Pancreas (tissue), 10 donors: ENCODE measurements at regions not wholly inside any gene's neighbourhood (a gene's known extent, or its start where the extent isn't known, plus 50 kb on each side); places are given as distances from the start of the nearest gene placed in this dataset.

Source experiments
- ATAC-seq, 4 donors: fragments of 200-7000 bp; cut with Tn5 transposase; one replicate each; pipeline versions ENCODE4 v1.8.0 to v1.9.1; 2020; ENCODE audit warnings: mild to moderate bottlenecking in 4 of 4, moderate library complexity in 4 of 4
- DNase-seq, 6 donors: peaks; one replicate each; pipeline ENCODE4 v3.0.0-alpha.2; 2020
- FAIRE-seq: peaks from 2 replicates; lab custom pipeline; 2012; peaks lifted over from hg19 to GRCh38; lab: Jason Lieb, UNC
- H3K27ac ChIP-seq, 4 donors: fragments of 200-600 bp; sonication (generic); 1 replicate in 3 of 4; 2 replicates in 1 of 4; pipeline versions ENCODE4 v1.5.0 to v1.8.0; 2020
- H3K27me3 ChIP-seq, 4 donors: fragments of 200-600 bp; one replicate each; pipeline ENCODE4 v1.8.0; 2021
- H3K36me3 ChIP-seq, 3 donors: fragments of 200-600 bp; sonication (generic) in 1 of 3; one replicate each; pipeline versions ENCODE4 v1.5.0 to v1.8.0; 2020 to 2021
- H3K4me1 ChIP-seq, 3 donors: fragments of 200-600 bp; one replicate each; pipeline ENCODE4 v1.8.0; 2021
- H3K4me3 ChIP-seq, 4 donors: fragments of 200-600 bp; sonication (generic) in 2 of 4; one replicate each; pipeline versions ENCODE4 v1.5.0 to v1.8.0; 2020 to 2021
- H3K9me3 ChIP-seq, 4 donors: fragments of 200-600 bp; one replicate each; pipeline ENCODE4 v1.8.0; 2021
- whole genome bisulfite sequencing, 2 donors: extraction: QIAGEN DNeasy Blood & Tissue Kit; methylation state at CpG; one replicate each; pipeline ENCODE4 v1.1.7; 2013; 5-methylcytosine and 5-hydroxymethylcytosine counted together
- intact Hi-C, 3 donors: fragments of 100-400 bp; cut with DNase I; formaldehyde crosslinking; loops; one replicate each; pipeline versions ENCODE4 v1.11.1 to v1.14.2; 2022
- TF ChIP-seq, protein P1 (sequence below), 4 donors: fragments of 200-600 bp; sonication (generic) in 3 of 4; IDR thresholded peaks; one replicate each; pipeline versions ENCODE4 v1.5.0 to v1.8.0; 2021; ENCODE audit warnings: antibody characterized with exemption in 4 of 4
- donor health status: healthy with polysubstance abuse.
- donor health status: DM: no; HTN: no; CAD: no; lungs with moderate emphysema.
- donor health status: DM: no; HTN: no; CAD: no.
- donor health status: control.
- donor health status: control.
- donor health status: Bipolar disorder and iron deficiency.
- donor health status: DM: yes; HTN: yes; CAD: no.
- donor health status: DM: no; HTN: no; CAD: no.
- donor health status: DM: no; HTN: no; CAD: no.
- donor health status: DM: yes; HTN: yes; CAD: no.

DNA sequence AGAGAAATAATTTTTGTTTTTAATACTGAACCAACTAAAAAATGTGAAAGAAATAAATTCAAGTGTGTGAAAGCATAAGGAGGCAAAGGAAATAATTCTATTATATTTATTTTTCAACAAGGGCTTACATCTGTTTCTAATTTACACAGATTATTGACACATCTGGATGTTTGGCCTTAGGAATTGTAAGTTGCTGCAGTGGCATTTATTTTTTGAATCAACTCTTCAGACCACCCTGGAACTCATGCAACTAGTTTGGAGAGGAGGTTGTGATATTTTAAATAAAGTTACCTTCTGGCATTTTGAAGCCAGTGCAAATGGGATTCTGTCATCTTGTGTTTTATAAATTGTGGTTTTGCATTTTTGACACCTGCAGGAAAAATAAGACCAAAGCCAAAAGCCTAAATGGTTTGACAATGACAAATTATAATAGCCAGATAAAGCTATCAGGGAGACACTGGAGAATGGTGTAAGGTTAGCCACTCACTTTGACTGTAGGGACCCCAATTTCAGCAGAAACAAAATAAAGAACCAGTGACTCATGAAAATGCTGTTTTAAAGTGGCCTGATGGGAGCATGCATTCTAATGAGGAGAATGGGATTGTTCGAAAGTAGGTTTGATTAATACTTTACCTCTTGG is 192.9 kb downstream of the KLF5 start:
- H3K9me3 ChIP-seq = no peaks in the 10 kb centered on the region
- H3K27ac ChIP-seq = no peak overlapping the region
- DNase-seq (no peak), ATAC-seq (no peak), FAIRE-seq (no peak)
- intact Hi-C loops = no loop called here
- H3K4me1 ChIP-seq = peaks cover 13 to 18% (median 17%) of the 10 kb centered on the region in 3 donors
- WGBS, 2 donors = 62 to 68% methylated on average over 1 of the region's 1 CpG
- TF ChIP-seq, protein P1, sequence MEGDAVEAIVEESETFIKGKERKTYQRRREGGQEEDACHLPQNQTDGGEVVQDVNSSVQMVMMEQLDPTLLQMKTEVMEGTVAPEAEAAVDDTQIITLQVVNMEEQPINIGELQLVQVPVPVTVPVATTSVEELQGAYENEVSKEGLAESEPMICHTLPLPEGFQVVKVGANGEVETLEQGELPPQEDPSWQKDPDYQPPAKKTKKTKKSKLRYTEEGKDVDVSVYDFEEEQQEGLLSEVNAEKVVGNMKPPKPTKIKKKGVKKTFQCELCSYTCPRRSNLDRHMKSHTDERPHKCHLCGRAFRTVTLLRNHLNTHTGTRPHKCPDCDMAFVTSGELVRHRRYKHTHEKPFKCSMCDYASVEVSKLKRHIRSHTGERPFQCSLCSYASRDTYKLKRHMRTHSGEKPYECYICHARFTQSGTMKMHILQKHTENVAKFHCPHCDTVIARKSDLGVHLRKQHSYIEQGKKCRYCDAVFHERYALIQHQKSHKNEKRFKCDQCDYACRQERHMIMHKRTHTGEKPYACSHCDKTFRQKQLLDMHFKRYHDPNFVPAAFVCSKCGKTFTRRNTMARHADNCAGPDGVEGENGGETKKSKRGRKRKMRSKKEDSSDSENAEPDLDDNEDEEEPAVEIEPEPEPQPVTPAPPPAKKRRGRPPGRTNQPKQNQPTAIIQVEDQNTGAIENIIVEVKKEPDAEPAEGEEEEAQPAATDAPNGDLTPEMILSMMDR (IDR thresholded peaks at IDR 0.05) = no peak
- H3K4me3 ChIP-seq = no peak overlapping the region
- no peaks in the 10 kb centered on the region for H3K36me3 ChIP-seq
- no peaks in the 10 kb centered on the region for H3K27me3 ChIP-seq

DNA sequence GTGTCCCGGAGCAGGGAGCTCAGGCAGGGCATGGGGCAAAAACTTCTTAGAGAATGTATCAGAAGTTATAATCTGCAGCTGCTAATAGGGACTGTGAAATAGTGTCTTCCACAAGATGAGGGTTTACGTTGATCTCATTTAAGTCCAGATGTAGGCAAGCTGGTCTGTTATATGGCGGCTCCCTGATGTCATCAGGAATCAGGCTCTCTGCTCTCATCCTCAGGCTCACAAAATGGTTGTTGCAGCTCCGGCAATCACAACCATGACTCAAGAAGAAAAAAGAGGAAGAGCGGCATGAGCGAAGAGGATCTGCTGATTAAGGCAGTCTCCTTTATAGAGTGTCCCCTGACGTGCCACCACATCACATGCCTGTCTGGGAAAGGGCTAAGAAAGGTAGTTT is 191.3 kb downstream of the KLF5 start:
- no peaks in the 10 kb centered on the region for H3K9me3 ChIP-seq
- 93 to 97% methylated on average over 7 of the region's 7 CpGs for WGBS, 2 donors
- H3K4me1 ChIP-seq = peaks cover 13 to 18% (median 17%) of the 10 kb centered on the region in 3 donors
- H3K27me3 ChIP-seq = no peaks in the 10 kb centered on the region
- intact Hi-C loops = no loop called here
- ATAC-seq = no peak
- no peak for DNase-seq
- no peak for FAIRE-seq
- no peak overlapping the region for H3K27ac ChIP-seq
- no peak overlapping the region for H3K4me3 ChIP-seq
- TF ChIP-seq, protein P1 (IDR thresholded peaks at IDR 0.05) = no peak
- no peaks in the 10 kb centered on the region for H3K36me3 ChIP-seq

DNA sequence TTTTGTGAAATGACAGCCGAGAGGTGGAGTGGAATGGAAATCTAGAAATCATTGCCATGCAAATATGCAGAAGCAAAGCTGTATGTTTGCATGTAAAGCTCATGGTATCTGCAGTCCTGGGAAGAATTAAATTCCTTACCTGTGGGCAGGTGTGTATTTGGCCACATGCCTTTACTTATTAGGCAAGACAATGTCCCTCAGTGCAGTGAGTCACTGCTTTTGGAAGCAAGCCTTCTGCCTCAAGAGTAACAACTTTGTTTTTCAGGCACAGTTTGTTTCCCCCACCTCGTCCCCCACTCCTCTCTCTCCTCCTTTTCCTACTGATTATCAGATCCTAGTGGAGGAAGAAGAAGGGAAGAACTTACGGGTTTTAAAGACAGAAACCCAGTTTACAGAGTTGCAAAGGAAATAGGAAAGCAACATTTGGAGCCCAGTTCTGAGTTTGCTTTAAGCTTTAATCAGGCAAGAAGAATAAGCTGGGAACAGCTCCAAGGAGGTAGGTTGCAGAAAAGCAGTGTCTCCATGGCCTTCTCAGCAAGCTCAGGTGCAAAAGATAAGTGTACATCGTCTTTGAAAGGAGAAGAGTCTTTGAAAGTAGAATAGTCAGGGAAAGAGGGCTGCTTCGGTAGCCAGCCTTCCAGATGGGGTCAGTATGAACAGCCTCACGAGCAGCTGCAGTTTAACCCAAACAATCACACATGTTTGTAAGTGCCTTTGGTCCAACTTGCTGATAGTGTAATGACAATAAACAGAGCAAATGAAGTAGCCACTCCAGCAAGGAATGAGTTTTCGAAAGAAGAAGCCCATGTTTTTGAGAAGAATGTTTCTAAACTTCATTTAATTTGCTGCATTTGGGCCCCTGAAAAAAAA is 190.1 kb downstream of the KLF5 start:
- peaks cover 13 to 18% (median 17%) of the 10 kb centered on the region in 3 donors for H3K4me1 ChIP-seq
- H3K9me3 ChIP-seq = no peaks in the 10 kb centered on the region
- peak in 4 of 6 donors; percentile 49 to 77 (median 74) for DNase-seq
- H3K36me3 ChIP-seq = no peaks in the 10 kb centered on the region
- intact Hi-C loops = no loop called here
- 12 to 13% methylated on average over 7 of the region's 7 CpGs for WGBS, 2 donors
- TF ChIP-seq, protein P1 (IDR thresholded peaks at IDR 0.05) = no peak
- peak overlapping the region in 2 of 4 donors; percentile 6 to 9 for H3K4me3 ChIP-seq
- peak overlapping the region; percentile 60 to 82 (median 74) for H3K27ac ChIP-seq
- no peaks in the 10 kb centered on the region for H3K27me3 ChIP-seq
- ATAC-seq = peak; percentile 96 to 98 (median 96)
- no peak for FAIRE-seq

DNA sequence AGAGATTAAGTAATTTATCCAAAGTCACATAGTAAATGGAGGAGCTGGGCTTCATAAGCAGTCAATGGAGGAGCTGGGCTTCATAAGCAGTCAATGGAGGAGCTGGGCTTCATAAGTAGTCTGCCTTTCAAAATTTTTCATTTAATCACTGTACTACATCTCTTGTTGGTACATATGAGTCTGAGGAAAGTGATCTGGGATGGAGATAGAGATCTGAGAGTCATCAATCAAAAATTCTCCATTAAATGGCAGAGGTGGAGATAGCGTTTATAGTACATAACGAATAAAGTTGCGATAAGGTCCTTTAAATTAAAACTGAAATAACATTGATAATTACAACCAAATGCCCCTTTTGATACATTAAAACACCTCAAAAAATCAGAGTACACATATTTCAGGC is 189.3 kb downstream of the KLF5 start:
- no peak for FAIRE-seq
- Histone ChIP-seq H3K27ac (peak overlapping the region in 2 of 4 donors; percentile 75 to 82), H3K4me3 (no peak overlapping the region), H3K36me3 (no peaks in the 10 kb centered on the region), H3K4me1 (peaks cover 13 to 18% (median 17%) of the 10 kb centered on the region in 3 donors), H3K9me3 (no peaks in the 10 kb centered on the region), H3K27me3 (no peaks in the 10 kb centered on the region)
- WGBS, 2 donors = 67 to 86% methylated on average over 3 of the region's 3 CpGs
- TF ChIP-seq, protein P1 (IDR thresholded peaks at IDR 0.05) = no peak
- no peak for DNase-seq
- intact Hi-C loops = no loop called here
- no peak for ATAC-seq
